Esophagus muscularis mucosa (tissue), 4 donors: ENCODE measurements at regions not wholly inside any gene's neighbourhood (a gene's known extent, or its start where the extent isn't known, plus 50 kb on each side); places are given as distances from the start of the nearest gene placed in this dataset.

ENCODE experiments used
- EP300 ChIP-seq: sonication (generic); formaldehyde crosslinking; IDR thresholded peaks from one replicate; pipeline ENCODE4 v1.6.1; 2017; ENCODE audit warnings: antibody characterized with exemption
- POLR2A ChIP-seq: fragments of 450-650 bp; IDR thresholded peaks from one replicate; pipeline ENCODE4 v1.6.1; 2017; ENCODE audit warnings: antibody characterized with exemption, moderate library complexity, mild to moderate bottlenecking, low read depth
- TF ChIP-seq, protein P1 (sequence below), 3 experiments: fragments of 200-600 bp in 2 of 3; fragments of 450-650 bp in 1 of 3; sonication (generic) in 2 of 3; IDR thresholded peaks; one replicate each; pipeline ENCODE4 v1.5.1; 2017 to 2019; ENCODE audit warnings: antibody characterized with exemption in 3 of 3, mild to moderate bottlenecking in 2 of 3, moderate library complexity in 1 of 3

DNA sequence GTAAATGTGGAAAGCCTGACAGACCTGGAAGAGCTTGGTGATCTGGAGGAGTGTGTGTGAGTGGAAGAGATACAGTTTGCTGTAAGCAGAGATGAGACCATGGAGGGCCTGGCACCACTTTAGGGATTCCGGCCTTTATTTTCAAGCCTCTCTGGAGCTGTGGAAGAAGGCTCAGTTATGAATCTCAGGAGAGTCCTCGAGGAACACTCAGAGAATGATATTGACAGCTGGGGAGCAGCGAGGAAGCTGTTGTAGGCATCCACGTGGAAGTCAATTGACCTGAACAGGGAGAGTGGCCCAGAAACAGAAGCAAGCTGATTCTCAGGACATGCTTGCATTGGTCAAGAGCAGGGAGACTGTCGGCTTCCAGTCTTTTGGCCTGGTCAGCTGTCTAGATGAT lies 108.4 kb upstream of the FOXQ1 start:
- TF ChIP-seq, protein P1, sequence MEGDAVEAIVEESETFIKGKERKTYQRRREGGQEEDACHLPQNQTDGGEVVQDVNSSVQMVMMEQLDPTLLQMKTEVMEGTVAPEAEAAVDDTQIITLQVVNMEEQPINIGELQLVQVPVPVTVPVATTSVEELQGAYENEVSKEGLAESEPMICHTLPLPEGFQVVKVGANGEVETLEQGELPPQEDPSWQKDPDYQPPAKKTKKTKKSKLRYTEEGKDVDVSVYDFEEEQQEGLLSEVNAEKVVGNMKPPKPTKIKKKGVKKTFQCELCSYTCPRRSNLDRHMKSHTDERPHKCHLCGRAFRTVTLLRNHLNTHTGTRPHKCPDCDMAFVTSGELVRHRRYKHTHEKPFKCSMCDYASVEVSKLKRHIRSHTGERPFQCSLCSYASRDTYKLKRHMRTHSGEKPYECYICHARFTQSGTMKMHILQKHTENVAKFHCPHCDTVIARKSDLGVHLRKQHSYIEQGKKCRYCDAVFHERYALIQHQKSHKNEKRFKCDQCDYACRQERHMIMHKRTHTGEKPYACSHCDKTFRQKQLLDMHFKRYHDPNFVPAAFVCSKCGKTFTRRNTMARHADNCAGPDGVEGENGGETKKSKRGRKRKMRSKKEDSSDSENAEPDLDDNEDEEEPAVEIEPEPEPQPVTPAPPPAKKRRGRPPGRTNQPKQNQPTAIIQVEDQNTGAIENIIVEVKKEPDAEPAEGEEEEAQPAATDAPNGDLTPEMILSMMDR (IDR thresholded peaks at IDR 0.05) = no peak
- TF ChIP-seq POLR2A = no peak
- TF ChIP-seq EP300 = no peak
